ENCODE measurements at regions not wholly inside any gene's neighbourhood (a gene's known extent, or its start where the extent isn't known, plus 50 kb on each side); places are given as distances from the start of the nearest gene placed in this dataset.

- WGBS, 2 experiments (ENCODE audit: insufficient coverage in 2 of 2): no CpG with 5 or more reads among the region's 3 CpGs
- H3K4me1 ChIP-seq (ENCODE audit: control insufficient read depth, insufficient read depth, low read length, poor library complexity, severe bottlenecking): no peaks in the 10 kb centered on the region
These were observed 149.2 kb downstream of the CEP120 start for GRCh38 chr5:123273984-123274383.

GRCh38 chr5:123273095-123273494, 150.1 kb downstream of the CEP120 start:
- H3K36me3 ChIP-seq (ENCODE audit: control insufficient read depth, insufficient read depth, low read length): no peaks in the 10 kb centered on the region
- H3K27ac ChIP-seq (ENCODE audit: low read depth, low read length, severe bottlenecking): no peak overlapping the region
- no CpG with 5 or more reads among the region's 2 CpGs for WGBS, 2 experiments (ENCODE audit: insufficient coverage in 2 of 2)
- no peaks in the 10 kb centered on the region for H3K9me3 ChIP-seq (ENCODE audit: control insufficient read depth, low read length)
- H3K4me1 ChIP-seq (ENCODE audit: control insufficient read depth, insufficient read depth, low read length, poor library complexity, severe bottlenecking): no peaks in the 10 kb centered on the region
- no peak overlapping the region for H3K4me3 ChIP-seq (ENCODE audit: extremely low read depth, insufficient read depth, low read length, poor library complexity, severe bottlenecking)

More at GRCh38 chr5:123273984-123274383, 149.2 kb downstream of the CEP120 start:
- Histone ChIP-seq H3K27ac (ENCODE audit: low read depth, low read length, severe bottlenecking) (no peak overlapping the region), H3K36me3 (ENCODE audit: control insufficient read depth, insufficient read depth, low read length) (no peaks in the 10 kb centered on the region), H3K4me3 (ENCODE audit: extremely low read depth, insufficient read depth, low read length, poor library complexity, severe bottlenecking) (no peak overlapping the region), H3K9me3 (ENCODE audit: control insufficient read depth, low read length) (no peaks in the 10 kb centered on the region)

DNA sequence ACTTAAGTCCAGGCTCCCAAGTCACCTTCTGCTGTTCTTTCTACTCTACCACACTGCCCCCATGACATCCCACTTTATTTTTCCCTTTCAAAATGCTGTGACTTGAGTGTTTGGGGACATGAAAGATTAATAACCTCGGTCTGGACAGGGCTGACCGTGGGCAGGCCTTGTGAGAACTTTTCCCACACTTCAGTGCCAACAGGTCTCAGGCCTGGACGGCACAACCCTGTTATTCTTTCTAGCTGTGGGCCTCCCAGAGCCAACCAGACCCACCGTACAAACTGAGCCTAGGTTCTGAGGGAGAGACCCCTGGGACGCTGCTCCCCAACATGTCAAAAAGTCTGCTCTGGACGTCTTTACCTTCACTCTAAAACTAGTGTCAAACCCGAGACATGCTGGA, 153.4 kb downstream of the CEP120 start:
- Histone ChIP-seq H3K27ac (ENCODE audit: low read depth, low read length, severe bottlenecking) (no peak overlapping the region), H3K4me1 (ENCODE audit: control insufficient read depth, insufficient read depth, low read length, poor library complexity, severe bottlenecking) (no peaks in the 10 kb centered on the region), H3K9me3 (ENCODE audit: control insufficient read depth, low read length) (no peaks in the 10 kb centered on the region), H3K36me3 (ENCODE audit: control insufficient read depth, insufficient read depth, low read length) (no peaks in the 10 kb centered on the region), H3K4me3 (ENCODE audit: extremely low read depth, insufficient read depth, low read length, poor library complexity, severe bottlenecking) (no peak overlapping the region)
- 81 to 82% methylated on average over 6 to 7 of the region's 7 CpGs for WGBS, 2 experiments (ENCODE audit: insufficient coverage in 2 of 2)

GRCh38 chr5:123269436-123269835, 153.8 kb downstream of the CEP120 start:
- no peak overlapping the region for H3K4me3 ChIP-seq (ENCODE audit: extremely low read depth, insufficient read depth, low read length, poor library complexity, severe bottlenecking)
- WGBS, 2 experiments (ENCODE audit: insufficient coverage in 2 of 2): 80% methylated on average over 1 of the region's 4 CpGs; no CpG with 5 or more reads in 1 of the 2 experiments
- no peak overlapping the region for H3K27ac ChIP-seq (ENCODE audit: low read depth, low read length, severe bottlenecking)
- no peaks in the 10 kb centered on the region for H3K36me3 ChIP-seq (ENCODE audit: control insufficient read depth, insufficient read depth, low read length)
- H3K9me3 ChIP-seq (ENCODE audit: control insufficient read depth, low read length): no peaks in the 10 kb centered on the region
- no peaks in the 10 kb centered on the region for H3K4me1 ChIP-seq (ENCODE audit: control insufficient read depth, insufficient read depth, low read length, poor library complexity, severe bottlenecking)

- no peaks in the 10 kb centered on the region for H3K36me3 ChIP-seq (ENCODE audit: control insufficient read depth, insufficient read depth, low read length)
- H3K4me1 ChIP-seq (ENCODE audit: control insufficient read depth, insufficient read depth, low read length, poor library complexity, severe bottlenecking): no peaks in the 10 kb centered on the region
These were observed 156.8 kb downstream of the CEP120 start for GRCh38 chr5:123266365-123266764.

GRCh38 chr5:123265551-123265950, 157.7 kb downstream of the CEP120 start:
- H3K4me1 ChIP-seq (ENCODE audit: control insufficient read depth, insufficient read depth, low read length, poor library complexity, severe bottlenecking): no peaks in the 10 kb centered on the region
- H3K36me3 ChIP-seq (ENCODE audit: control insufficient read depth, insufficient read depth, low read length): no peaks in the 10 kb centered on the region
- no CpG with 5 or more reads among the region's 2 CpGs for WGBS, 2 experiments (ENCODE audit: insufficient coverage in 2 of 2)
- H3K9me3 ChIP-seq (ENCODE audit: control insufficient read depth, low read length): no peaks in the 10 kb centered on the region
- no peak overlapping the region for H3K27ac ChIP-seq (ENCODE audit: low read depth, low read length, severe bottlenecking)
- H3K4me3 ChIP-seq (ENCODE audit: extremely low read depth, insufficient read depth, low read length, poor library complexity, severe bottlenecking): no peak overlapping the region

More at GRCh38 chr5:123266365-123266764, 156.8 kb downstream of the CEP120 start:
- Histone ChIP-seq H3K4me3 (ENCODE audit: extremely low read depth, insufficient read depth, low read length, poor library complexity, severe bottlenecking) (no peak overlapping the region), H3K27ac (ENCODE audit: low read depth, low read length, severe bottlenecking) (no peak overlapping the region), H3K9me3 (ENCODE audit: control insufficient read depth, low read length) (no peaks in the 10 kb centered on the region)

DNA sequence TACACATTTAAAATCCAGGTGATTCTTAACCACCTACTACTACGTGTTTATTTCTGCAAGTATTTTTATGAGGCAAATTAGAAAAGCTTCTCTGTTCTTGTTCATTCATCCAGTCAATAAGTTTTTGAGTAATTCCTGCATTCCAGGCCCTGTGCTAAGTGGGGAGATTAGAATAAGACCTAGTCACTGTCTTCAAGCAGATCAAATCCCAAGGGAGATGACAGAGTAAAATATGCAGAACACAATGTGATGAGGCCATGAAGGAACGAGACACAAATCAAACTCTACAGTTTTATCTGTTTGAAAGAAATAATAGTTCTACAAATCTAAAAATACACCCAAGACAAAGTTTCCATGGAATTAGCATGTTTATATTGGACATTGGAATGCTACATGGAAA, 158.8 kb downstream of the CEP120 start:
- H3K9me3 ChIP-seq (ENCODE audit: control insufficient read depth, low read length): no peaks in the 10 kb centered on the region
- no peak overlapping the region for H3K4me3 ChIP-seq (ENCODE audit: extremely low read depth, insufficient read depth, low read length, poor library complexity, severe bottlenecking)
- no peaks in the 10 kb centered on the region for H3K4me1 ChIP-seq (ENCODE audit: control insufficient read depth, insufficient read depth, low read length, poor library complexity, severe bottlenecking)
- no peaks in the 10 kb centered on the region for H3K36me3 ChIP-seq (ENCODE audit: control insufficient read depth, insufficient read depth, low read length)
- WGBS, 2 experiments (ENCODE audit: insufficient coverage in 2 of 2): no CpG with 5 or more reads among the region's 2 CpGs
- H3K27ac ChIP-seq (ENCODE audit: low read depth, low read length, severe bottlenecking): no peak overlapping the region

- WGBS, 2 experiments (ENCODE audit: insufficient coverage in 2 of 2): no CpG with 5 or more reads among the region's 2 CpGs
- H3K4me1 ChIP-seq (ENCODE audit: control insufficient read depth, insufficient read depth, low read length, poor library complexity, severe bottlenecking): no peaks in the 10 kb centered on the region
- H3K36me3 ChIP-seq (ENCODE audit: control insufficient read depth, insufficient read depth, low read length): no peaks in the 10 kb centered on the region
- no peak overlapping the region for H3K27ac ChIP-seq (ENCODE audit: low read depth, low read length, severe bottlenecking)
- H3K4me3 ChIP-seq (ENCODE audit: extremely low read depth, insufficient read depth, low read length, poor library complexity, severe bottlenecking): no peak overlapping the region
- no peaks in the 10 kb centered on the region for H3K9me3 ChIP-seq (ENCODE audit: control insufficient read depth, low read length)
These were observed 159.3 kb downstream of the CEP120 start for GRCh38 chr5:123263859-123264258.

GRCh38 chr5:123262216-123262823, 160.9 kb downstream of the CEP120 start:
- Histone ChIP-seq H3K4me3 (ENCODE audit: extremely low read depth, insufficient read depth, low read length, poor library complexity, severe bottlenecking) (no peak overlapping the region), H3K36me3 (ENCODE audit: control insufficient read depth, insufficient read depth, low read length) (no peaks in the 10 kb centered on the region), H3K9me3 (ENCODE audit: control insufficient read depth, low read length) (peaks cover under 1% of the 10 kb centered on the region), H3K4me1 (ENCODE audit: control insufficient read depth, insufficient read depth, low read length, poor library complexity, severe bottlenecking) (no peaks in the 10 kb centered on the region), H3K27ac (ENCODE audit: low read depth, low read length, severe bottlenecking) (no peak overlapping the region)
- WGBS, 2 experiments (ENCODE audit: insufficient coverage in 2 of 2): 93 to 97% methylated on average over 6 of the region's 7 CpGs

GRCh38 chr5:123261752-123262151, 161.5 kb downstream of the CEP120 start:
- 80% methylated on average over 1 of the region's 1 CpG; no CpG with 5 or more reads in 1 of the 2 experiments for WGBS, 2 experiments (ENCODE audit: insufficient coverage in 2 of 2)
- Histone ChIP-seq H3K36me3 (ENCODE audit: control insufficient read depth, insufficient read depth, low read length) (no peaks in the 10 kb centered on the region), H3K4me3 (ENCODE audit: extremely low read depth, insufficient read depth, low read length, poor library complexity, severe bottlenecking) (no peak overlapping the region), H3K9me3 (ENCODE audit: control insufficient read depth, low read length) (peaks cover 6% of the 10 kb centered on the region), H3K27ac (ENCODE audit: low read depth, low read length, severe bottlenecking) (no peak overlapping the region), H3K4me1 (ENCODE audit: control insufficient read depth, insufficient read depth, low read length, poor library complexity, severe bottlenecking) (no peaks in the 10 kb centered on the region)

DNA sequence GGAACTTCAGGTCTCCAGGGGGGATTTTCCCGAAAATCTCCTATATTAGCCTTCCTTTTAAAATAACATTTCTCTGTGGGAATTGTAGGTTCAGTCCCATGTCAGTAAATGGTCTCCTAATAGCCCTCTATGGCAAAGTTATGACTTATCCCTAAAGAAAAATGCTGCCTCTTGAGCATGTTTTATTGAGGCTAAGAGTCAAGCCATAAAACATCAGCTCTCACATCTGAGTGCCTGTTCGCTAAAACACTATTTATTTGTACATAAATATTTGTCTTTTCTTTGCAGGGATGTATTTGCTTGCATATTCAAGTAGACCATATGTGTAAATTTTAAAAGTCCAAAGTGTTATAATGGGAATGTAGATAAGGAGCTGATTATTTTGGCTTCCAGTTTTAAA, 160.4 kb downstream of the PRDM6 start:
- no CpG with 5 or more reads among the region's 2 CpGs for WGBS, 2 experiments (ENCODE audit: insufficient coverage in 2 of 2)
- H3K4me1 ChIP-seq (ENCODE audit: control insufficient read depth, insufficient read depth, low read length, poor library complexity, severe bottlenecking): no peaks in the 10 kb centered on the region
- H3K27ac ChIP-seq (ENCODE audit: low read depth, low read length, severe bottlenecking): no peak overlapping the region
- no peak overlapping the region for H3K4me3 ChIP-seq (ENCODE audit: extremely low read depth, insufficient read depth, low read length, poor library complexity, severe bottlenecking)
- H3K36me3 ChIP-seq (ENCODE audit: control insufficient read depth, insufficient read depth, low read length): no peaks in the 10 kb centered on the region
- no peaks in the 10 kb centered on the region for H3K9me3 ChIP-seq (ENCODE audit: control insufficient read depth, low read length)
